HEK293 (cell line): ENCODE measurements at regions not wholly inside any gene's neighbourhood (a gene's known extent, or its start where the extent isn't known, plus 50 kb on each side); places are given as distances from the start of the nearest gene placed in this dataset.

Experiments used
- CTCF ChIP-seq: fragments of 450-650 bp; formaldehyde crosslinking; IDR thresholded peaks from 2 replicates; pipeline ENCODE4 v1.5.1; 2016; ENCODE audit warnings: missing biosample characterization, missing genetic modification characterization
- REST ChIP-seq: fragments of 450-650 bp; formaldehyde crosslinking; IDR thresholded peaks from 2 replicates; pipeline ENCODE4 v1.5.1; 2016; ENCODE audit warnings: missing biosample characterization, missing genetic modification characterization
- SETDB1 ChIP-seq: IDR thresholded peaks from one replicate; pipeline ENCODE4 v1.6.1; 2017; ENCODE audit warnings: mild to moderate bottlenecking, low read length, moderate library complexity, mixed read lengths; ENCODE audit not compliant: insufficient read length
- ZBTB1 ChIP-seq: fragments of 450-650 bp; formaldehyde crosslinking; IDR thresholded peaks from 2 replicates; pipeline ENCODE4 v1.5.1; 2016; ENCODE audit warnings: missing biosample characterization, missing genetic modification characterization
- ZBTB20 ChIP-seq: fragments of 450-650 bp; formaldehyde crosslinking; IDR thresholded peaks from 2 replicates; pipeline ENCODE4 v1.5.1; 2016; ENCODE audit warnings: missing biosample characterization, missing genetic modification characterization
- ZBTB7A ChIP-seq: fragments of 450-650 bp; formaldehyde crosslinking; IDR thresholded peaks from 2 replicates; pipeline ENCODE4 v1.5.1; 2016; ENCODE audit warnings: low read depth, missing biosample characterization, missing genetic modification characterization
- ZIC2 ChIP-seq: fragments of 450-650 bp; formaldehyde crosslinking; IDR thresholded peaks from 2 replicates; pipeline ENCODE4 v1.5.1; 2016; ENCODE audit warnings: missing biosample characterization, missing genetic modification characterization
- ZNF114 ChIP-seq: fragments of 450-650 bp; formaldehyde crosslinking; IDR thresholded peaks from 2 replicates; pipeline ENCODE4 v1.5.0; 2017; ENCODE audit warnings: missing biosample characterization, missing genetic modification characterization
- ZNF157 ChIP-seq: fragments of 450-650 bp; formaldehyde crosslinking; IDR thresholded peaks from 2 replicates; pipeline ENCODE4 v1.5.1; 2016; ENCODE audit warnings: missing biosample characterization, missing genetic modification characterization
- ZNF175 ChIP-seq: fragments of 450-650 bp; formaldehyde crosslinking; IDR thresholded peaks from 2 replicates; pipeline ENCODE4 v1.5.1; 2016; ENCODE audit warnings: missing biosample characterization, missing genetic modification characterization
- ZNF214 ChIP-seq: fragments of 450-650 bp; formaldehyde crosslinking; IDR thresholded peaks from 2 replicates; pipeline ENCODE4 v1.5.1; 2017; ENCODE audit warnings: missing biosample characterization, mild to moderate bottlenecking, missing genetic modification characterization, borderline replicate concordance
- ZNF248 ChIP-seq: fragments of 450-650 bp; formaldehyde crosslinking; IDR thresholded peaks from 2 replicates; pipeline ENCODE4 v1.5.1; 2017; ENCODE audit warnings: missing biosample characterization, missing genetic modification characterization
- ZNF280C ChIP-seq: fragments of 450-650 bp; formaldehyde crosslinking; IDR thresholded peaks from 2 replicates; pipeline ENCODE4 v1.5.1; 2016; ENCODE audit warnings: missing biosample characterization, missing genetic modification characterization
- ZNF311 ChIP-seq: fragments of 450-650 bp; formaldehyde crosslinking; IDR thresholded peaks from 2 replicates; pipeline ENCODE4 v1.5.1; 2017; ENCODE audit warnings: missing biosample characterization, missing genetic modification characterization, borderline replicate concordance
- ZNF391 ChIP-seq: fragments of 450-650 bp; formaldehyde crosslinking; IDR thresholded peaks from 2 replicates; pipeline ENCODE4 v1.5.1; 2016; ENCODE audit warnings: low read depth, missing biosample characterization, missing genetic modification characterization, borderline replicate concordance
- ZNF416 ChIP-seq: fragments of 450-650 bp; formaldehyde crosslinking; IDR thresholded peaks from 2 replicates; pipeline ENCODE4 v1.5.1; 2016; ENCODE audit warnings: missing biosample characterization, missing genetic modification characterization
- ZNF585B ChIP-seq: fragments of 450-650 bp; formaldehyde crosslinking; IDR thresholded peaks from 2 replicates; pipeline ENCODE4 v1.5.1; 2016; ENCODE audit warnings: missing biosample characterization, missing genetic modification characterization
- ZNF623 ChIP-seq: fragments of 450-650 bp; formaldehyde crosslinking; IDR thresholded peaks from 2 replicates; pipeline ENCODE4 v1.5.1; 2016; ENCODE audit warnings: missing biosample characterization, missing genetic modification characterization
- TF ChIP-seq, protein P1 (sequence below): fragments of 450-650 bp; formaldehyde crosslinking; IDR thresholded peaks from 2 replicates; pipeline ENCODE4 v1.5.1; 2016; ENCODE audit warnings: missing biosample characterization, missing genetic modification characterization
- TF ChIP-seq, protein P2 (sequence below): fragments of 450-650 bp; formaldehyde crosslinking; IDR thresholded peaks from 2 replicates; pipeline ENCODE4 v1.5.1; 2016; ENCODE audit warnings: missing biosample characterization, missing genetic modification characterization, borderline replicate concordance
- TF ChIP-seq, protein P3 (sequence below): fragments of 450-650 bp; formaldehyde crosslinking; IDR thresholded peaks from 2 replicates; pipeline ENCODE4 v1.5.1; 2016; ENCODE audit warnings: missing biosample characterization, missing genetic modification characterization

DNA sequence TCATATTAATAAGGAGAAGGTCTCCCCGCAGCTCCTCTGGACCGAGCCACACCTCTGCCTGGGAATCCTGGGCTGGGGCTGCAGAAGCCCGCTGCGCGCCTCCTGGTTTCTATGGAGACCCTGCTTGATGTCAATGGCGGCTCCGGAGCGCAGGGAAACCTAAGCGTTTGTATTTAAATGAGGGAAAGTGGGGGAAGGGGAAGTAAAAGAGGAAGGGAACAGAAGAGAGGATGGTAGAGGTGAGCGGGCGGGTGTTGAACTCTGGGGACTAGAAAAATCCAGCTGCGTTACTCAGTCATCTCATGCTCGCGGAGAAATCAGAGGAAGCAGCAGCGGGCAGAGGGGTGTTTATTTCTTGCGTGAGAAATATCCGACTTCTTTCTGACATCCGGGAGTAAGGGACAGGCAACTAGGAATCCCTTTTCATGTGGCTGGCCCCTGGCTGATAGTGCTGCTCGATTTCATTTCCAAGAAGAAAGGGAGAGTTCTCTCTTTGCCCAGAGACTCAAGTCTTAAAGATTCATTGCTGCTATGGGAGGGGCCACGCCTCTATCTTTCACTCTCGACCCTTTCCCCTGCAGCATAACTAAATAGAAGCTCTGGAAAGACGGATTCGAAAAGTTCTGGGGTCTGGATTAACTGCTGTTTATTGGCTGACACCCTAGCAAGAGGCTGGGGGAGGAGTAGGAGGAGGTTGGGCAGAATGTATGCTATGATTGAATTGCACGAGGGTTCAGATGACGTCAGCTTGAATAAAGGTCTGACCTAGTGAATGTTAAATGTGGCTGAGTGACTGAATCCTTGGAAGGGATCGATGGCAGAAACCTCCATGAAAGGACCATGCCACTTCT is 110.5 kb upstream of the GAP43 start (continued):
- peak; percentile 52; the same call in 1 of the 2 replicates for TF ChIP-seq ZIC2 (tag by site-specific recombination)
- no peak for TF ChIP-seq ZNF623 (tag by site-specific recombination)
- TF ChIP-seq REST (tag by site-specific recombination) = no peak
- no peak for TF ChIP-seq ZNF214 (tag by site-specific recombination)
- no peak for TF ChIP-seq ZNF280C (tag by site-specific recombination)
- no peak for TF ChIP-seq ZNF157 (tag by site-specific recombination)
- TF ChIP-seq ZBTB7A (tag by site-specific recombination) = no peak
- TF ChIP-seq, protein P1, sequence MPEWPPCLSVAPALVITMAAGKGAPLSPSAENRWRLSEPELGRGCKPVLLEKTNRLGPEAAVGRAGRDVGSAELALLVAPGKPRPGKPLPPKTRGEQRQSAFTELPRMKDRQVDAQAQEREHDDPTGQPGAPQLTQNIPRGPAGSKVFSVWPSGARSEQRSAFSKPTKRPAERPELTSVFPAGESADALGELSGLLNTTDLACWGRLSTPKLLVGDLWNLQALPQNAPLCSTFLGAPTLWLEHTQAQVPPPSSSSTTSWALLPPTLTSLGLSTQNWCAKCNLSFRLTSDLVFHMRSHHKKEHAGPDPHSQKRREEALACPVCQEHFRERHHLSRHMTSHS (tag by site-specific recombination) = no peak
- no peak for TF ChIP-seq CTCF (tag by site-specific recombination)
- TF ChIP-seq, protein P2, sequence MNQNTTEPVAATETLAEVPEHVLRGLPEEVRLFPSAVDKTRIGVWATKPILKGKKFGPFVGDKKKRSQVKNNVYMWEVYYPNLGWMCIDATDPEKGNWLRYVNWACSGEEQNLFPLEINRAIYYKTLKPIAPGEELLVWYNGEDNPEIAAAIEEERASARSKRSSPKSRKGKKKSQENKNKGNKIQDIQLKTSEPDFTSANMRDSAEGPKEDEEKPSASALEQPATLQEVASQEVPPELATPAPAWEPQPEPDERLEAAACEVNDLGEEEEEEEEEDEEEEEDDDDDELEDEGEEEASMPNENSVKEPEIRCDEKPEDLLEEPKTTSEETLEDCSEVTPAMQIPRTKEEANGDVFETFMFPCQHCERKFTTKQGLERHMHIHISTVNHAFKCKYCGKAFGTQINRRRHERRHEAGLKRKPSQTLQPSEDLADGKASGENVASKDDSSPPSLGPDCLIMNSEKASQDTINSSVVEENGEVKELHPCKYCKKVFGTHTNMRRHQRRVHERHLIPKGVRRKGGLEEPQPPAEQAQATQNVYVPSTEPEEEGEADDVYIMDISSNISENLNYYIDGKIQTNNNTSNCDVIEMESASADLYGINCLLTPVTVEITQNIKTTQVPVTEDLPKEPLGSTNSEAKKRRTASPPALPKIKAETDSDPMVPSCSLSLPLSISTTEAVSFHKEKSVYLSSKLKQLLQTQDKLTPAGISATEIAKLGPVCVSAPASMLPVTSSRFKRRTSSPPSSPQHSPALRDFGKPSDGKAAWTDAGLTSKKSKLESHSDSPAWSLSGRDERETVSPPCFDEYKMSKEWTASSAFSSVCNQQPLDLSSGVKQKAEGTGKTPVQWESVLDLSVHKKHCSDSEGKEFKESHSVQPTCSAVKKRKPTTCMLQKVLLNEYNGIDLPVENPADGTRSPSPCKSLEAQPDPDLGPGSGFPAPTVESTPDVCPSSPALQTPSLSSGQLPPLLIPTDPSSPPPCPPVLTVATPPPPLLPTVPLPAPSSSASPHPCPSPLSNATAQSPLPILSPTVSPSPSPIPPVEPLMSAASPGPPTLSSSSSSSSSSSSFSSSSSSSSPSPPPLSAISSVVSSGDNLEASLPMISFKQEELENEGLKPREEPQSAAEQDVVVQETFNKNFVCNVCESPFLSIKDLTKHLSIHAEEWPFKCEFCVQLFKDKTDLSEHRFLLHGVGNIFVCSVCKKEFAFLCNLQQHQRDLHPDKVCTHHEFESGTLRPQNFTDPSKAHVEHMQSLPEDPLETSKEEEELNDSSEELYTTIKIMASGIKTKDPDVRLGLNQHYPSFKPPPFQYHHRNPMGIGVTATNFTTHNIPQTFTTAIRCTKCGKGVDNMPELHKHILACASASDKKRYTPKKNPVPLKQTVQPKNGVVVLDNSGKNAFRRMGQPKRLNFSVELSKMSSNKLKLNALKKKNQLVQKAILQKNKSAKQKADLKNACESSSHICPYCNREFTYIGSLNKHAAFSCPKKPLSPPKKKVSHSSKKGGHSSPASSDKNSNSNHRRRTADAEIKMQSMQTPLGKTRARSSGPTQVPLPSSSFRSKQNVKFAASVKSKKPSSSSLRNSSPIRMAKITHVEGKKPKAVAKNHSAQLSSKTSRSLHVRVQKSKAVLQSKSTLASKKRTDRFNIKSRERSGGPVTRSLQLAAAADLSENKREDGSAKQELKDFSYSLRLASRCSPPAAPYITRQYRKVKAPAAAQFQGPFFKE (tag by site-specific recombination) = no peak
- TF ChIP-seq ZNF391 (tag by site-specific recombination) = no peak; the same call in 1 of the 2 replicates
- no peak for TF ChIP-seq ZBTB1 (tag by site-specific recombination)
- TF ChIP-seq ZNF416 = no peak
- TF ChIP-seq SETDB1 = no peak
- TF ChIP-seq ZNF585B (tag by site-specific recombination) = no peak
- no peak for TF ChIP-seq ZNF248
- TF ChIP-seq ZBTB20 (tag by site-specific recombination) = no peak
- no peak for TF ChIP-seq ZNF114 (tag by site-specific recombination)
- TF ChIP-seq, protein P3, sequence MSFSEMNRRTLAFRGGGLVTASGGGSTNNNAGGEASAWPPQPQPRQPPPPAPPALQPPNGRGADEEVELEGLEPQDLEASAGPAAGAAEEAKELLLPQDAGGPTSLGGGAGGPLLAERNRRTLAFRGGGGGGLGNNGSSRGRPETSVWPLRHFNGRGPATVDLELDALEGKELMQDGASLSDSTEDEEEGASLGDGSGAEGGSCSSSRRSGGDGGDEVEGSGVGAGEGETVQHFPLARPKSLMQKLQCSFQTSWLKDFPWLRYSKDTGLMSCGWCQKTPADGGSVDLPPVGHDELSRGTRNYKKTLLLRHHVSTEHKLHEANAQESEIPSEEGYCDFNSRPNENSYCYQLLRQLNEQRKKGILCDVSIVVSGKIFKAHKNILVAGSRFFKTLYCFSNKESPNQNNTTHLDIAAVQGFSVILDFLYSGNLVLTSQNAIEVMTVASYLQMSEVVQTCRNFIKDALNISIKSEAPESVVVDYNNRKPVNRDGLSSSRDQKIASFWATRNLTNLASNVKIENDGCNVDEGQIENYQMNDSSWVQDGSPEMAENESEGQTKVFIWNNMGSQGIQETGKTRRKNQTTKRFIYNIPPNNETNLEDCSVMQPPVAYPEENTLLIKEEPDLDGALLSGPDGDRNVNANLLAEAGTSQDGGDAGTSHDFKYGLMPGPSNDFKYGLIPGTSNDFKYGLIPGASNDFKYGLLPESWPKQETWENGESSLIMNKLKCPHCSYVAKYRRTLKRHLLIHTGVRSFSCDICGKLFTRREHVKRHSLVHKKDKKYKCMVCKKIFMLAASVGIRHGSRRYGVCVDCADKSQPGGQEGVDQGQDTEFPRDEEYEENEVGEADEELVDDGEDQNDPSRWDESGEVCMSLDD (tag by site-specific recombination) = no peak
- TF ChIP-seq ZNF311 (tag by site-specific recombination) = no peak
- no peak for TF ChIP-seq ZNF175
